SU-DHL-6 (cell line): ENCODE measurements at regions not wholly inside any gene's neighbourhood (a gene's known extent, or its start where the extent isn't known, plus 50 kb on each side); places are given as distances from the start of the nearest gene placed in this dataset.

Experiments used
- H2AFZ ChIP-seq: fragments of 200-600 bp; sonication (generic); 2 replicates; pipeline ENCODE4 v1.6.1; 2014; ENCODE audit warnings: low read depth, mild to moderate bottlenecking, moderate library complexity, mixed read lengths, antibody characterized with exemption, low read length; ENCODE audit not compliant: severe bottlenecking
- H3F3A ChIP-seq: fragments of 200-600 bp; shearing (Covaris generic); 2 replicates; pipeline ENCODE4 v1.6.0; 2016; ENCODE audit warnings: antibody characterized with exemption, mild to moderate bottlenecking; ENCODE audit not compliant: insufficient read depth
- H3K27ac ChIP-seq: fragments of 200-600 bp; sonication (generic); 2 replicates; pipeline ENCODE4 v1.5.1; 2016; ENCODE audit warnings: low read depth, mild to moderate bottlenecking, low read length, moderate library complexity, mixed read lengths
- H3K27me3 ChIP-seq: fragments of 200-600 bp; sonication (generic), shearing (Covaris generic); 2 replicates; pipeline ENCODE4 v1.6.0; 2014; ENCODE audit warnings: mild to moderate bottlenecking, low read length
- H3K36me3 ChIP-seq: fragments of 200-600 bp; sonication (generic); 2 replicates; pipeline ENCODE4 v1.6.1; 2014; ENCODE audit warnings: mild to moderate bottlenecking, low read length, mixed read lengths
- H3K4me2 ChIP-seq: fragments of 300-600, 200-600 bp; shearing (Covaris generic), sonication (generic); 2 replicates; pipeline ENCODE4 v1.6.0; 2014; ENCODE audit warnings: low read length, low read depth, mild to moderate bottlenecking; ENCODE audit not compliant: poor library complexity, severe bottlenecking
- H3K4me3 ChIP-seq: fragments of 200-600 bp; sonication (generic); 2 replicates; pipeline ENCODE4 v1.5.1; 2014; ENCODE audit warnings: antibody characterized with exemption, low read length, mild to moderate bottlenecking, mixed read lengths; ENCODE audit not compliant: insufficient read depth, poor library complexity, severe bottlenecking
- H3K79me2 ChIP-seq: fragments of 200-600 bp; sonication (generic); 2 replicates; pipeline ENCODE4 v1.6.1; 2014; ENCODE audit warnings: mild to moderate bottlenecking, low read length, moderate library complexity; ENCODE audit not compliant: insufficient read depth
- H3K9ac ChIP-seq: fragments of 200-600 bp; sonication (generic); 2 replicates; pipeline ENCODE4 v1.7.0; 2014; ENCODE audit warnings: mild to moderate bottlenecking, low read length
- H3K9me2 ChIP-seq: fragments of 200-600 bp; sonication (generic); replicated peaks from 2 replicates; pipeline ENCODE4 v1.6.1; 2014; ENCODE audit warnings: low read length; ENCODE audit not compliant: insufficient read depth
- H3K9me3 ChIP-seq: fragments of 200-600 bp; sonication (generic); 2 replicates; pipeline ENCODE4 v1.6.1; 2014; ENCODE audit warnings: low read length, mixed read lengths; ENCODE audit not compliant: insufficient read depth
- H4K20me1 ChIP-seq: fragments of 200-600 bp; sonication (generic); 2 replicates; pipeline ENCODE4 v1.6.1; 2014; ENCODE audit warnings: low read depth, mild to moderate bottlenecking, antibody characterized with exemption, low read length, moderate library complexity, mixed read lengths
- EZH2phosphoT487 ChIP-seq: fragments of 200-600 bp; sonication (generic), shearing (Covaris generic); conservative IDR thresholded peaks from 2 replicates; pipeline ENCODE4 v1.6.1; 2018; ENCODE audit warnings: mild to moderate bottlenecking, antibody characterized with exemption, low read length, moderate library complexity, mixed read lengths
- TF ChIP-seq, protein P1 (sequence below): fragments of 200-600 bp; sonication (generic); IDR thresholded peaks from one replicate; pipeline ENCODE4 v1.5.1; 2017; ENCODE audit warnings: antibody characterized with exemption, mild to moderate bottlenecking, low read length, moderate library complexity; ENCODE audit not compliant: insufficient read depth, poor library complexity, severe bottlenecking

DNA sequence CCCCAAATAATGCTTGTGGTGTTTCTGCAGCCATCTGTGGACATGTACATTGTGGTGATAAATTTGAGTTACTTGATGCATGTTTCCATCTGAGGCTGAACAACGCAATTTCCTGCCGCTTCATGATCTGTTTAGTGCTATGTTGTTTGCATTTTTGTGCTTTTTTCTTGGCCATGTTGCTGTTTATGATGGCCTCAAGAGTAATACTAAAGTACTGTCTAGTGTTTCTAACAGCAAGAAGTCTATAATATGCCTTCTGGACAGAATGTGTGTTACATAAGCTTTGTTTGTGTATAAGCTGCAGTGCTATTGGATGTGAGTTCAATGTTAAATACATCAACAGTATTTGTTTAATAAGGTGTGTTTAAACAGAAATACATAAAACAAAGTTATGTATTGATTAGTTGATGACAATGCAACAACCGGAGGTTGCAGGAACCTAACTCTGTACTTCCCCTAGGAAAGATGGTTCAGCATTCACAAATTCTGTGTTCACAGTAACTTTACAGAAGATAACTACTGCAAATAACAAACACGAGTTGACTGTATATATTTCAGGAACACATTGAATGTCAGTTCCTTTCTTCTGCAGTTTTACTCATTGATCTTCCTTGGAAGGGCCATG lies 114.8 kb upstream of the USP24 start:
- no peaks in the 10 kb centered on the region for H4K20me1 ChIP-seq

DNA sequence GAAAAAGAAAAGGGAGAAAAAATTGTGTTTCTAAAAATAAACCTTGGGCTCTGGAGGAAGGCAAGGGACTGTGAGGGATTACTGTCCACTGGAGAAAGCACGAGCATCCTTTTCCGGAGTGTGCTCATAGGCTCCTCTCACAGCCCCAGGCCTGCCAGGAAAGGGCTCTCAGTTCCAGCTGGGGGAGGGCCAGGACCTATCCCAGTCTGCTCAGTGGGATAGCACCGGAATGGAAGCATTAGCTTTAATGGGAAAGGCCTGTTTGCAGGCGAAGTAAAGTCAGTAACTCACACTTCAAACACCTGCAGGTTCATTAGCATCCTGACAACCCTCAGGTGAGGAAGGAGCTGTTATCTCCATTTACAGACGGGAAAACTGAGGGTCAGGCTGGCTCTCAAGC lies 113.9 kb upstream of the USP24 start:
- Histone ChIP-seq H3K9ac (no peak overlapping the region), H3K36me3 (no peaks in the 10 kb centered on the region), H3K79me2 (no peaks in the 10 kb centered on the region), H3K4me2 (no peak overlapping the region), H4K20me1 (no peaks in the 10 kb centered on the region), H3K27me3 (no peaks in the 10 kb centered on the region), H3F3A (no peaks in the 10 kb centered on the region), H3K4me3 (no peak overlapping the region), H3K9me3 (no peaks in the 10 kb centered on the region), H2AFZ (no peak overlapping the region), H3K27ac (no peak overlapping the region), H3K9me2 (no peaks in the 10 kb centered on the region)
- TF ChIP-seq EZH2phosphoT487 = no peak
- TF ChIP-seq, protein P1, sequence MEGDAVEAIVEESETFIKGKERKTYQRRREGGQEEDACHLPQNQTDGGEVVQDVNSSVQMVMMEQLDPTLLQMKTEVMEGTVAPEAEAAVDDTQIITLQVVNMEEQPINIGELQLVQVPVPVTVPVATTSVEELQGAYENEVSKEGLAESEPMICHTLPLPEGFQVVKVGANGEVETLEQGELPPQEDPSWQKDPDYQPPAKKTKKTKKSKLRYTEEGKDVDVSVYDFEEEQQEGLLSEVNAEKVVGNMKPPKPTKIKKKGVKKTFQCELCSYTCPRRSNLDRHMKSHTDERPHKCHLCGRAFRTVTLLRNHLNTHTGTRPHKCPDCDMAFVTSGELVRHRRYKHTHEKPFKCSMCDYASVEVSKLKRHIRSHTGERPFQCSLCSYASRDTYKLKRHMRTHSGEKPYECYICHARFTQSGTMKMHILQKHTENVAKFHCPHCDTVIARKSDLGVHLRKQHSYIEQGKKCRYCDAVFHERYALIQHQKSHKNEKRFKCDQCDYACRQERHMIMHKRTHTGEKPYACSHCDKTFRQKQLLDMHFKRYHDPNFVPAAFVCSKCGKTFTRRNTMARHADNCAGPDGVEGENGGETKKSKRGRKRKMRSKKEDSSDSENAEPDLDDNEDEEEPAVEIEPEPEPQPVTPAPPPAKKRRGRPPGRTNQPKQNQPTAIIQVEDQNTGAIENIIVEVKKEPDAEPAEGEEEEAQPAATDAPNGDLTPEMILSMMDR = no peak

More for the DNA sequence above, 114.8 kb upstream of the USP24 start:
- H3K4me2 ChIP-seq = no peak overlapping the region
- H3K9me3 ChIP-seq = no peaks in the 10 kb centered on the region
- no peaks in the 10 kb centered on the region for H3F3A ChIP-seq
- H2AFZ ChIP-seq = no peak overlapping the region
- H3K79me2 ChIP-seq = no peaks in the 10 kb centered on the region
- no peaks in the 10 kb centered on the region for H3K27me3 ChIP-seq
- no peaks in the 10 kb centered on the region for H3K9me2 ChIP-seq
- H3K4me3 ChIP-seq = no peak overlapping the region
- H3K9ac ChIP-seq = no peak overlapping the region
- no peak overlapping the region for H3K27ac ChIP-seq
- H3K36me3 ChIP-seq = no peaks in the 10 kb centered on the region
- TF ChIP-seq, protein P1 = no peak
- no peak for TF ChIP-seq EZH2phosphoT487

DNA sequence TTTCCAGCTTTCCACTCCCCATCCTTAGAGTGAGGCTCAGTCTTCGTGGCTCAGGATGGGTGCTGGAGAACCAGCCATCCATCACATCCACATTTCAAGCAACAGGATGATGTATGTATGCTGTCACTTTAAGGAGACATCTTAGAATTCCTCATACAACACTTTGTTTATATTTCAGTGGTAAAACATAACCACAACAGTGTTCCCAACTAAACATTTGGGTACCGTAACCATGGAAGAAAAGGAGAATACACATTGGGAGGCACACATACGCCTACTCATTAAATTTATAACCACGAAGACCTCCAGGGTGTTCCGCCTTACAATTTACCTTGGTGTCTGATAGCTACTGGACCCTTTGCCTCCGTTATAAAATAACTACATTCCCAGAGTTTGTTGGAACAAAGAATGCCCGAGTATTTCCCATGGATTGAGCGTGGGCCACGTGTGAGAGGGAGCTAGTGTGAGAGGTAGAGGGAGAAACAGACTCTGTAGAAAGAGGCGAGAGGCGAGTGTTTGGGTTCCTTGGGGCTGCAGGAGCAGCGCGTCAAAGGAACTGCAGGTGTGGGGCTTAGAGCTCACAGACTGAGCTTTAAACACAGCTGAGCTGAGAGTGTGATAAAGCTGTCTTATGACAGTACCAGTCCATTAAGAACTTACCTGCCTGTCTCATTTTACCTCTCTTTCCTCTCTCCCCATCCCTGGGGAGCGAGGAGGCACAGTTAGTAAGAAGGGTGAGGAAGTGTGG lies 111.5 kb upstream of the USP24 start:
- no peak overlapping the region for H2AFZ ChIP-seq
- no peak overlapping the region for H3K4me3 ChIP-seq
- no peaks in the 10 kb centered on the region for H3K9me3 ChIP-seq
- H3K9ac ChIP-seq = no peak overlapping the region
- H3F3A ChIP-seq = no peaks in the 10 kb centered on the region
- H3K79me2 ChIP-seq = no peaks in the 10 kb centered on the region
- no peaks in the 10 kb centered on the region for H3K9me2 ChIP-seq
- H3K4me2 ChIP-seq = no peak overlapping the region
- H3K27ac ChIP-seq = no peak overlapping the region
- no peaks in the 10 kb centered on the region for H3K27me3 ChIP-seq
- TF ChIP-seq, protein P1 = no peak
- TF ChIP-seq EZH2phosphoT487 = no peak
- no peaks in the 10 kb centered on the region for H4K20me1 ChIP-seq
- H3K36me3 ChIP-seq = no peaks in the 10 kb centered on the region
